ENCODE measurements at regions not wholly inside any gene's neighbourhood (a gene's known extent, or its start where the extent isn't known, plus 50 kb on each side); places are given as distances from the start of the nearest gene placed in this dataset.

- Histone ChIP-seq H3K27me3 (ENCODE audit: insufficient read depth, low read length) (no peaks in the 10 kb centered on the region), H3K9ac (ENCODE audit: low read depth, low read length) (no peak overlapping the region), H3K9me3 (ENCODE audit: insufficient read depth, low read depth, low read length) (peaks cover 33% of the 10 kb centered on the region), H3K27ac (ENCODE audit: low read length) (no peak overlapping the region), H3K36me3 (ENCODE audit: insufficient read depth, low read depth, low read length) (no peaks in the 10 kb centered on the region), H3K4me1 (ENCODE audit: insufficient read depth, low read length) (no peaks in the 10 kb centered on the region), H3K4me3 (ENCODE audit: low read length) (no peak overlapping the region)
Observed at GRCh38 chr3:191743283-191743682, 282.3 kb downstream of the PYDC2 start.

GRCh38 chr3:191750618-191751017 is 289.7 kb downstream of the PYDC2 start:
- H3K9me3 ChIP-seq (ENCODE audit: insufficient read depth, low read depth, low read length): no peaks in the 10 kb centered on the region
- H3K36me3 ChIP-seq (ENCODE audit: insufficient read depth, low read depth, low read length): no peaks in the 10 kb centered on the region
- no peak overlapping the region for H3K4me3 ChIP-seq (ENCODE audit: low read length)
- no peaks in the 10 kb centered on the region for H3K27me3 ChIP-seq (ENCODE audit: insufficient read depth, low read length)
- no peak overlapping the region for H3K27ac ChIP-seq (ENCODE audit: low read length)
- H3K4me1 ChIP-seq (ENCODE audit: insufficient read depth, low read length): no peaks in the 10 kb centered on the region
- H3K9ac ChIP-seq (ENCODE audit: low read depth, low read length): no peak overlapping the region

DNA sequence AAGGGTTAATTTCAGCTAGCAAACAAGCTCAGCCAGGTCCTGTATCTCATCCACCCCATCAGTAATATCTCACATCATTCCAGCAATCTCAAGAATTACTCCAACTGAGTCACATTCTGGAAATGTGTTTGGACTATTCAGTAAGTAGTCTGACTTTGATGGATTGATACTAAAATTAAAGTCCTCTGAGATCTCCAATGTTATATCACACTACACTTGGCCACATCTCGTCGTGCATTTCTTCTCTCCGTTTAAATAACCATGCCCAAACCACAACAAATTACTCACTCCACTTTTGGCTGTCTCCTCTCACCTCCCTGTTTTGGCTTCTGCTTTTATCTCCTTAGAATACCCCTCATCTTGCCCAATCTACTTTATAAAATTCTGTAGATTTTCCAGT is 292.2 kb downstream of the PYDC2 start:
- H3K27ac ChIP-seq (ENCODE audit: low read length): no peak overlapping the region
- H3K9me3 ChIP-seq (ENCODE audit: insufficient read depth, low read depth, low read length): no peaks in the 10 kb centered on the region
- no peak overlapping the region for H3K4me3 ChIP-seq (ENCODE audit: low read length)
- no peaks in the 10 kb centered on the region for H3K27me3 ChIP-seq (ENCODE audit: insufficient read depth, low read length)
- H3K36me3 ChIP-seq (ENCODE audit: insufficient read depth, low read depth, low read length): no peaks in the 10 kb centered on the region
- H3K4me1 ChIP-seq (ENCODE audit: insufficient read depth, low read length): no peaks in the 10 kb centered on the region
- H3K9ac ChIP-seq (ENCODE audit: low read depth, low read length): no peak overlapping the region

DNA sequence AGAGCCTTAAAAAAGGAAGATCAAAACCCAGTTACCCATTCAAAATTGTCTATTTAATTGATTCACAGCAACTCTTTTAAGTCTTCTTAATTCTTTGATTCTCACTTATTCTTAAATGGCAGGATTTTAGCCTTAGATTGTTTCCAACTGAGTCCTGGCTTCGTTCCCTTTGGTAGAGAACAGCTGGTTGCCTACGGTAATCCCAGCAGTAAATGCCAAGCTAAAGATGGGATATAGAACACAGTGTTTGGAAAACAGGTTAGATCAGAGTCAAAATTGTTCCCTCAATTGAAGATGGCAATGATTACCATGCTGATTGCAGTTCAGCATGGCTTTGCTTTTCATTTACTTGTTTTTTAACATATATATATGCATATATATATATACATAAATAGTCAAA is 300.9 kb downstream of the PYDC2 start:
- Histone ChIP-seq H3K4me1 (ENCODE audit: insufficient read depth, low read length) (peaks cover 12% of the 10 kb centered on the region; the same call in 1 of the 2 replicates), H3K4me3 (ENCODE audit: low read length) (no peak overlapping the region), H3K9me3 (ENCODE audit: insufficient read depth, low read depth, low read length) (no peaks in the 10 kb centered on the region), H3K27ac (ENCODE audit: low read length) (no peak overlapping the region), H3K27me3 (ENCODE audit: insufficient read depth, low read length) (no peaks in the 10 kb centered on the region), H3K9ac (ENCODE audit: low read depth, low read length) (no peak overlapping the region), H3K36me3 (ENCODE audit: insufficient read depth, low read depth, low read length) (no peaks in the 10 kb centered on the region)

DNA sequence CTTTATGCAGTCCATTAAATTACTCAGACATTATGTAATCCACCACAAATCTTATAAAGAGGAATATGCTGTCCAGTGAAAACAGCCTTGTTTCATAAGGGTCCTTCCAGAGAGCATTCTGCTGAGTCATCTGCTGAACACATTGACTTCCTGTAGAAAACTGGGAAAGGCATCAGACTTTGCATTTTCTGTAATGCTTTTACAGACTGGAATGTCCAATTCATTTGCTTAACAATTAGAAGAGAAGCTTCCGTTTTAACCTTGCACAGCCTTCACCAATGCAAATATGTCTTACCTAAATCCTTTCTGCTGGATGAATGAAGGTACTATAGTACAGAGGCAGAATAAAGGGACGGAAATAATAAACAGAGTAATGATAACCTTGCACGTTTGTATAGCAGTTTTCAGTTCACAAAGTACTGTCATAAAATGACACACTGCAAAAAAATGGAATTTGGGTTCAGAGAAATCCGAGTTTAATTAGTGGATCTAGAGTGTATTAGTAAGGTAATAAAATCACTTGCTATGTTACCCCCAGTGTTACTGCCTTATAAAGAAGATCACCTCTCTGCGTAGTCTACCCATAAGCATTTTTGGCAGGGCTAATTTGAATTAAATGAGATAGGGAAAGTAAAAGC is 301.5 kb downstream of the PYDC2 start:
- H3K4me1 ChIP-seq (ENCODE audit: insufficient read depth, low read length): peaks cover 12% of the 10 kb centered on the region; the same call in 1 of the 2 replicates
- peak overlapping the region; percentile 36; the same call in 1 of the 2 replicates for H3K4me3 ChIP-seq (ENCODE audit: low read length)

GRCh38 chr3:191768421-191768820 is 307.5 kb downstream of the PYDC2 start:
- Histone ChIP-seq H3K9me3 (ENCODE audit: insufficient read depth, low read depth, low read length) (no peaks in the 10 kb centered on the region), H3K4me1 (ENCODE audit: insufficient read depth, low read length) (no peaks in the 10 kb centered on the region), H3K4me3 (ENCODE audit: low read length) (no peak overlapping the region), H3K36me3 (ENCODE audit: insufficient read depth, low read depth, low read length) (no peaks in the 10 kb centered on the region), H3K27me3 (ENCODE audit: insufficient read depth, low read length) (no peaks in the 10 kb centered on the region), H3K9ac (ENCODE audit: low read depth, low read length) (no peak overlapping the region), H3K27ac (ENCODE audit: low read length) (no peak overlapping the region)

More for the DNA sequence above, 301.5 kb downstream of the PYDC2 start:
- Histone ChIP-seq H3K9ac (ENCODE audit: low read depth, low read length) (peak overlapping the region; percentile 37; the same call in 1 of the 2 replicates), H3K36me3 (ENCODE audit: insufficient read depth, low read depth, low read length) (no peaks in the 10 kb centered on the region), H3K27me3 (ENCODE audit: insufficient read depth, low read length) (no peaks in the 10 kb centered on the region), H3K9me3 (ENCODE audit: insufficient read depth, low read depth, low read length) (no peaks in the 10 kb centered on the region), H3K27ac (ENCODE audit: low read length) (no peak overlapping the region)

- Histone ChIP-seq H3K36me3 (ENCODE audit: insufficient read depth, low read depth, low read length) (no peaks in the 10 kb centered on the region), H3K4me1 (ENCODE audit: insufficient read depth, low read length) (no peaks in the 10 kb centered on the region), H3K27ac (ENCODE audit: low read length) (no peak overlapping the region), H3K27me3 (ENCODE audit: insufficient read depth, low read length) (no peaks in the 10 kb centered on the region), H3K4me3 (ENCODE audit: low read length) (no peak overlapping the region), H3K9ac (ENCODE audit: low read depth, low read length) (no peak overlapping the region), H3K9me3 (ENCODE audit: insufficient read depth, low read depth, low read length) (no peaks in the 10 kb centered on the region)
Observed at GRCh38 chr3:191770541-191770940, 309.6 kb downstream of the PYDC2 start.

- Histone ChIP-seq H3K36me3 (ENCODE audit: insufficient read depth, low read depth, low read length) (no peaks in the 10 kb centered on the region), H3K27ac (ENCODE audit: low read length) (no peak overlapping the region), H3K27me3 (ENCODE audit: insufficient read depth, low read length) (no peaks in the 10 kb centered on the region), H3K9me3 (ENCODE audit: insufficient read depth, low read depth, low read length) (no peaks in the 10 kb centered on the region; the same call in 1 of the 2 replicates), H3K4me1 (ENCODE audit: insufficient read depth, low read length) (no peaks in the 10 kb centered on the region), H3K4me3 (ENCODE audit: low read length) (no peak overlapping the region), H3K9ac (ENCODE audit: low read depth, low read length) (no peak overlapping the region)
Observed at GRCh38 chr3:191774485-191774884, 313.5 kb downstream of the PYDC2 start.

DNA sequence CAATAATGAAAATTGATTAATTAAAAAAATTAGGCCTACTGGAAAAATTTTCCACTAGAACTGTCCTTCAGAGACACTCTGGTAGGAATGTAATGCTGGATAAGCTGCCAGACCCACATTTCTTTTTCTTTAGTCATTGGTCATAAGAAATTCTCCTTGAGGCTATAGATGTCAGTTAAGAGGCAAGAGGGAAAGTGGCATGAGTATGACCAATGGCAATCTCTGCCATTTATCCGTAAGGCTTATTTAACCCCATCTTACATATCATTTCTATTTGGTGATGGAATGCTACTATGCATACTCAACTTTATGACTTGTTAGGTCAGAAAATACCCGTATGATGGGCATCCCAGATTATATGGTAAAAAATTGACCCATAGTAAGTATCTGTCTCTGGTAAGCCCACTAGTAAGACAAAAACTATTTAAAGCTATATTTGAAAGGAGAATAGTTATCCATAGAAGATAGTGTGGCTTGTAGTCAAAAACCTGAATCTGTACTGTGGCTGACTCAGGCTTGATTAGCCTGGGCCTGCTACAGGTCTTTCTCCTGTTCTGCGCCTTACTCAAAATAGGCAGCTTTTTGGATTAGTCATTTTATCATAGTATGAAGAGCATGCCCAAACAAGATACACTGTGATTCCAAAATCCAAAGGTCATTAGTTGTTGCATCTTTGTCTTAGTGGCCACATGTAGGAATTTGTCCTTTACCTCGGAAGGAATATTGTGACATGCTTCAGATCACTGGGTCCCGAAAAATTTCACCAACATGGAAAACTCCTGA is 314.7 kb downstream of the PYDC2 start:
- H3K36me3 ChIP-seq (ENCODE audit: insufficient read depth, low read depth, low read length): no peaks in the 10 kb centered on the region
- H3K9me3 ChIP-seq (ENCODE audit: insufficient read depth, low read depth, low read length): no peaks in the 10 kb centered on the region; the same call in 1 of the 2 replicates
- no peak overlapping the region for H3K4me3 ChIP-seq (ENCODE audit: low read length)
- H3K27me3 ChIP-seq (ENCODE audit: insufficient read depth, low read length): no peaks in the 10 kb centered on the region
- H3K4me1 ChIP-seq (ENCODE audit: insufficient read depth, low read length): no peaks in the 10 kb centered on the region
- H3K9ac ChIP-seq (ENCODE audit: low read depth, low read length): no peak overlapping the region
- no peak overlapping the region for H3K27ac ChIP-seq (ENCODE audit: low read length)

DNA sequence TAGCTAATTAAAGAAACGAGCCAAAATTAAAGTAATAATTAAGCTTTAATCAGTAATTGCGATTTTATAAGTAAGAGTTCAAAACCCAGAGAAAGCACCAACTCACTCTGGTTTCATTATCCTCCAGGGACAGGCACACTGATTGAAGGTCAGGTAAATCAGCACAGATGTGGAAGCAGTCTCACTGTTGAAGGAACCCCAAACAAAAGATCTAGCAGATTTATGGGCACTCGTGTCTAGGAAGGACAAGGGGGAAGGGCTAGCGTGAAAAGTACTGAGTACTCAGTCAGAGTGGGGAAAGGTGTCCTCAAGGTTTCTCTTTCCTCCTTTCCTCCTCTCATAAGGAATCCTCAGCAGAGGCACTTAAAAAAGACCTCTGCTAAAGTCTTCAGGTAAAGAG is 320.1 kb downstream of the PYDC2 start:
- H3K27me3 ChIP-seq (ENCODE audit: insufficient read depth, low read length): no peaks in the 10 kb centered on the region
- H3K4me1 ChIP-seq (ENCODE audit: insufficient read depth, low read length): no peaks in the 10 kb centered on the region
- H3K27ac ChIP-seq (ENCODE audit: low read length): no peak overlapping the region
- no peaks in the 10 kb centered on the region for H3K36me3 ChIP-seq (ENCODE audit: insufficient read depth, low read depth, low read length)
- no peak overlapping the region for H3K9ac ChIP-seq (ENCODE audit: low read depth, low read length)
- no peaks in the 10 kb centered on the region; the same call in 1 of the 2 replicates for H3K9me3 ChIP-seq (ENCODE audit: insufficient read depth, low read depth, low read length)
- no peak overlapping the region for H3K4me3 ChIP-seq (ENCODE audit: low read length)

DNA sequence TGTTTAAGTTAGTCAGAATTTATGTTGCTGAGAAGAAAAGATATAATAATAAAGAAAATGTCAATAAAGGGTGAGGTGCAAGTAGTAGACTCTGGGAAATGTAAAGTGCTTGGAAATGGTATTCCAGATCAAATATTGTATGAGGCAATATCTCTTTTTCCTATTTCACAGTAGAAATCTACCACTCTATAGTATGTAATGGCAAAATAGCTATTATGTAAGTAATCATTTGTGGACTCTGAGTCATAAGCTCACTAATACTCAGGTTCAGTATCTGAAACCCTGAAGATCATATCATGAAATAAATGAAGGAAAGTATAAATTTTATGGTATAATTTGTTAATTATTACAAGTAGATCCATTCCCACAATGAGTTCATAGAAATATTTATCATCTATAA is 322.1 kb downstream of the PYDC2 start:
- Histone ChIP-seq H3K27ac (ENCODE audit: low read length) (no peak overlapping the region), H3K9me3 (ENCODE audit: insufficient read depth, low read depth, low read length) (no peaks in the 10 kb centered on the region; the same call in 1 of the 2 replicates), H3K4me1 (ENCODE audit: insufficient read depth, low read length) (no peaks in the 10 kb centered on the region), H3K27me3 (ENCODE audit: insufficient read depth, low read length) (no peaks in the 10 kb centered on the region), H3K9ac (ENCODE audit: low read depth, low read length) (no peak overlapping the region), H3K4me3 (ENCODE audit: low read length) (no peak overlapping the region), H3K36me3 (ENCODE audit: insufficient read depth, low read depth, low read length) (no peaks in the 10 kb centered on the region)

- H3K27me3 ChIP-seq (ENCODE audit: insufficient read depth, low read length): no peaks in the 10 kb centered on the region
- H3K4me3 ChIP-seq (ENCODE audit: low read length): no peak overlapping the region
- no peaks in the 10 kb centered on the region for H3K4me1 ChIP-seq (ENCODE audit: insufficient read depth, low read length)
Observed at GRCh38 chr3:191790934-191791333, 330.0 kb downstream of the PYDC2 start.

More at GRCh38 chr3:191790934-191791333, 330.0 kb downstream of the PYDC2 start:
- Histone ChIP-seq H3K36me3 (ENCODE audit: insufficient read depth, low read depth, low read length) (no peaks in the 10 kb centered on the region), H3K27ac (ENCODE audit: low read length) (no peak overlapping the region), H3K9ac (ENCODE audit: low read depth, low read length) (no peak overlapping the region), H3K9me3 (ENCODE audit: insufficient read depth, low read depth, low read length) (peaks cover 24% of the 10 kb centered on the region)

Measured in iPS-20b (cell line).